Keratinocyte (primary cell): ENCODE measurements at regions not wholly inside any gene's neighbourhood (a gene's known extent, or its start where the extent isn't known, plus 50 kb on each side); places are given as distances from the start of the nearest gene placed in this dataset.

Experiments
- DNase-seq: peaks from one replicate; pipeline ENCODE4 v3.0.0-alpha.2; 2011; ENCODE audit warnings: low read depth, missing footprints, low spot score
- FAIRE-seq: peaks from 2 replicates; lab custom pipeline; 2011; peaks lifted over from hg19 to GRCh38; lab: Jason Lieb, UNC
- H2AFZ ChIP-seq: 2 replicates; pipeline ENCODE4 v1.6.0; 2012; ENCODE audit warnings: low read length, control low read depth, inconsistent platforms; ENCODE audit not compliant: control insufficient read depth
- H3K27ac ChIP-seq: 2 replicates; pipeline ENCODE4 v1.5.1; 2011; ENCODE audit warnings: low read length; ENCODE audit not compliant: control insufficient read depth, insufficient read depth
- H3K27me3 ChIP-seq: 3 replicates; pipeline ENCODE4 v1.6.0; 2011; ENCODE audit warnings: low read length; ENCODE audit not compliant: control insufficient read depth, insufficient read depth; ENCODE audit errors: extremely low read depth
- H3K36me3 ChIP-seq, 2 experiments: 2 replicates in 1 of 2; 3 replicates in 1 of 2; pipeline ENCODE4 v1.5.1; 2011; ENCODE audit warnings: low read length in 2 of 2, mild to moderate bottlenecking in 1 of 2; ENCODE audit not compliant: control insufficient read depth in 2 of 2, insufficient read depth in 2 of 2; ENCODE audit errors: extremely low read depth in 1 of 2
- H3K4me1 ChIP-seq: 3 replicates; pipeline ENCODE4 v1.5.1; 2011; ENCODE audit warnings: low read length; ENCODE audit not compliant: control insufficient read depth, insufficient read depth; ENCODE audit errors: extremely low read depth
- H3K4me2 ChIP-seq: 3 replicates; pipeline ENCODE4 v1.6.0; 2011; ENCODE audit warnings: low read depth, low read length; ENCODE audit not compliant: control insufficient read depth, insufficient read depth; ENCODE audit errors: extremely low read depth
- H3K4me3 ChIP-seq, 3 experiments: fragments of 200-600 bp in 1 of 3; sonication (generic) in 1 of 3; 2 replicates in 2 of 3; 3 replicates in 1 of 3; pipeline ENCODE4 v1.5.1; 2011 to 2016; ENCODE audit warnings: low read length in 3 of 3, mild to moderate bottlenecking in 3 of 3, control low read depth in 2 of 3, inconsistent platforms in 1 of 3, low read depth in 1 of 3, mixed read lengths in 1 of 3, mixed run types in 1 of 3, moderate library complexity in 1 of 3; ENCODE audit not compliant: control insufficient read depth in 2 of 3, insufficient read depth in 2 of 3; ENCODE audit errors: extremely low read depth in 1 of 3
- H3K79me2 ChIP-seq: 2 replicates; pipeline ENCODE4 v1.6.0; 2012; ENCODE audit warnings: low read length; ENCODE audit not compliant: control insufficient read depth, insufficient read depth
- H3K9ac ChIP-seq: 3 replicates; pipeline ENCODE4 v1.6.0; 2011; ENCODE audit warnings: low read length; ENCODE audit not compliant: control insufficient read depth, insufficient read depth; ENCODE audit errors: extremely low read depth
- H3K9me1 ChIP-seq: 3 replicates; pipeline ENCODE4 v1.6.0; 2011; ENCODE audit warnings: low read length; ENCODE audit not compliant: control insufficient read depth, insufficient read depth; ENCODE audit errors: extremely low read depth
- H3K9me3 ChIP-seq: 2 replicates; pipeline ENCODE4 v1.5.1; 2012; ENCODE audit warnings: low read depth, low read length; ENCODE audit not compliant: control insufficient read depth
- H4K20me1 ChIP-seq: 3 replicates; pipeline ENCODE4 v1.6.0; 2011; ENCODE audit warnings: low read length; ENCODE audit not compliant: control insufficient read depth, insufficient read depth; ENCODE audit errors: extremely low read depth
- EZH2 ChIP-seq: IDR thresholded peaks from one replicate; pipeline ENCODE4 v1.6.1; 2012; ENCODE audit warnings: inconsistent platforms, mild to moderate bottlenecking, low read length, moderate library complexity
- dilution Hi-C: fragments of 300-500 bp; cut with MboI; formaldehyde crosslinking; loops from one replicate; pipeline ENCODE4 v1.7.0; 2020; ENCODE audit warnings: low sequenced_read_pairs; ENCODE audit not compliant: extremely low pct_ligation_motif_present
- TF ChIP-seq, protein P1 (sequence below), 3 experiments: IDR thresholded peaks in 1 of 3; conservative IDR thresholded peaks in 1 of 3; optimal IDR thresholded peaks in 1 of 3; 2 replicates in 2 of 3; 3 replicates in 1 of 3; pipeline versions ENCODE3 to v1.5.1; 2011; ENCODE audit warnings: low read length in 3 of 3, mild to moderate bottlenecking in 3 of 3, moderate library complexity in 2 of 3, control low read depth in 1 of 3, inconsistent platforms in 1 of 3; ENCODE audit not compliant: insufficient read depth in 2 of 3; ENCODE audit errors: extremely low read depth in 1 of 3

DNA sequence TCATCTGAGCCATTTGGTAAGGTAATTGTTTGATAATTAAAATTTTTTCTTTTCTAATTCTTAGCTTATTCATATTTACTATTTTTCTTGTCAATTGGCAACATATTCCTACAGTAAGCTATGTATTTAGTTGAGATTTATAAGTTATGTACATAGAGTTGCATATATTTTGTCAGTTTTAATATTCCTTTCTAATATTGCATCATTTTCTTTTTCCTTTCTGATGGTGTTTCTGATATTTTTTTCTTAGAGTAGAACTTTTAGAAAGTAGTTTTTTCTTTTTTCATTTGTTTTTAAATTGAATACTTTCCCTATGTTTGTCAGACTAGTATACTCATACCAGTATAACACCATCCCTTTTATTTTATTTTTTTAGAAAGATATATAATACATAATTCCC, 131.3 kb downstream of the TTC6 start:
- H3K36me3 ChIP-seq = no peaks in the 10 kb centered on the region
- H3K9me1 ChIP-seq = no peaks in the 10 kb centered on the region
- TF ChIP-seq, protein P1, sequence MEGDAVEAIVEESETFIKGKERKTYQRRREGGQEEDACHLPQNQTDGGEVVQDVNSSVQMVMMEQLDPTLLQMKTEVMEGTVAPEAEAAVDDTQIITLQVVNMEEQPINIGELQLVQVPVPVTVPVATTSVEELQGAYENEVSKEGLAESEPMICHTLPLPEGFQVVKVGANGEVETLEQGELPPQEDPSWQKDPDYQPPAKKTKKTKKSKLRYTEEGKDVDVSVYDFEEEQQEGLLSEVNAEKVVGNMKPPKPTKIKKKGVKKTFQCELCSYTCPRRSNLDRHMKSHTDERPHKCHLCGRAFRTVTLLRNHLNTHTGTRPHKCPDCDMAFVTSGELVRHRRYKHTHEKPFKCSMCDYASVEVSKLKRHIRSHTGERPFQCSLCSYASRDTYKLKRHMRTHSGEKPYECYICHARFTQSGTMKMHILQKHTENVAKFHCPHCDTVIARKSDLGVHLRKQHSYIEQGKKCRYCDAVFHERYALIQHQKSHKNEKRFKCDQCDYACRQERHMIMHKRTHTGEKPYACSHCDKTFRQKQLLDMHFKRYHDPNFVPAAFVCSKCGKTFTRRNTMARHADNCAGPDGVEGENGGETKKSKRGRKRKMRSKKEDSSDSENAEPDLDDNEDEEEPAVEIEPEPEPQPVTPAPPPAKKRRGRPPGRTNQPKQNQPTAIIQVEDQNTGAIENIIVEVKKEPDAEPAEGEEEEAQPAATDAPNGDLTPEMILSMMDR (optimal IDR thresholded peaks at IDR 0.05 in 1 of 3, IDR thresholded peaks at IDR 0.05 in 1 of 3, conservative IDR thresholded peaks at IDR 0.05 in 1 of 3; ENCODE audit: extremely low read depth in 1 of 3, insufficient read depth in 2 of 3, low read length in 3 of 3) = no peak
- TF ChIP-seq EZH2 = no peak
- H2AFZ ChIP-seq = no peak overlapping the region
- H3K9me3 ChIP-seq = no peaks in the 10 kb centered on the region
- no peak for DNase-seq
- no peaks in the 10 kb centered on the region for H3K4me1 ChIP-seq
- H3K27ac ChIP-seq = no peak overlapping the region
- H3K9ac ChIP-seq = no peak overlapping the region
- no peak for FAIRE-seq
- H3K79me2 ChIP-seq = no peaks in the 10 kb centered on the region
- no peak overlapping the region for H3K4me2 ChIP-seq
- dilution Hi-C loops = no loop called here
- no peaks in the 10 kb centered on the region for H3K27me3 ChIP-seq
- H3K4me3 ChIP-seq = no peak overlapping the region
- no peaks in the 10 kb centered on the region for H4K20me1 ChIP-seq

DNA sequence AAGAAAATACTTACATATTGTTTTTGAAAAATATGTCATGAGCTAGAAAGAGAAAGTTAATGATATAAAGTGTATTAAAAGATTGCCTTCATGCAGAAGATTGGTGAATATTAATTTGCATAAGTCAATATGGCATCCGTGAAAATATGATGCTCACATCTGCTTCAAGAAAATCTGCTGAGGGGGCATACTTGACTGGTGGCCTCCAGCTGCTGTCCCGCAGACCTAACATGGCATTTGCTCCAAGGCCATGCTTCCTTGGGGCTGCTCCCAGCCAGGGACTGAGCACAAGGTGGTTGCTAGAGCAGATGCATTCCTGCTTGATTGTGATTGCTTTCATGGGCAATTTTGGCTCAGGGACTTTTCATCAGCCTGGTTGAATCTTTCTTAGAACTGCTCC, 133.8 kb downstream of the TTC6 start:
- H3K27me3 ChIP-seq = no peaks in the 10 kb centered on the region
- no peaks in the 10 kb centered on the region for H3K4me1 ChIP-seq
- no peaks in the 10 kb centered on the region for H3K36me3 ChIP-seq
- no peaks in the 10 kb centered on the region for H3K9me3 ChIP-seq
- no peak overlapping the region for H3K9ac ChIP-seq
- no peaks in the 10 kb centered on the region for H4K20me1 ChIP-seq
- H3K9me1 ChIP-seq = no peaks in the 10 kb centered on the region
- no peaks in the 10 kb centered on the region for H3K79me2 ChIP-seq
- H3K27ac ChIP-seq = no peak overlapping the region
- TF ChIP-seq EZH2 = no peak
- TF ChIP-seq, protein P1 (optimal IDR thresholded peaks at IDR 0.05 in 1 of 3, IDR thresholded peaks at IDR 0.05 in 1 of 3, conservative IDR thresholded peaks at IDR 0.05 in 1 of 3; ENCODE audit: extremely low read depth in 1 of 3, insufficient read depth in 2 of 3, low read length in 3 of 3) = no peak
- no peak overlapping the region for H3K4me2 ChIP-seq
- H3K4me3 ChIP-seq = no peak overlapping the region
- no peak overlapping the region for H2AFZ ChIP-seq
- dilution Hi-C loops = no loop called here
- FAIRE-seq (no peak), DNase-seq (no peak)
